ENCODE measurements at regions not wholly inside any gene's neighbourhood (a gene's known extent, or its start where the extent isn't known, plus 50 kb on each side); places are given as distances from the start of the nearest gene placed in this dataset.

- H3K27ac Mint-ChIP-seq, result no peak overlapping the region
- H3K27me3 Mint-ChIP-seq, result no peaks in the 10 kb centered on the region
- H3K4me3 Mint-ChIP-seq, result no peak overlapping the region
- peaks cover 25% of the 10 kb centered on the region for H3K4me1 Mint-ChIP-seq (ENCODE audit: low read depth)
- peaks cover 2% of the 10 kb centered on the region for H3K9me3 Mint-ChIP-seq
- no peak for DNase-seq
- H3K36me3 Mint-ChIP-seq (ENCODE audit: low read depth), result no peaks in the 10 kb centered on the region
Observed at GRCh38 chr6:22029171-22029570, 267.7 kb downstream of the PRL start.

GRCh38 chr6:22030730-22031619, 265.9 kb downstream of the PRL start:
- H3K4me3 Mint-ChIP-seq, result no peak overlapping the region
- no peaks in the 10 kb centered on the region for H3K36me3 Mint-ChIP-seq (ENCODE audit: low read depth)
- no peak for DNase-seq
- no peak overlapping the region for H3K27ac Mint-ChIP-seq
- H3K27me3 Mint-ChIP-seq, result no peaks in the 10 kb centered on the region
- peaks cover 15% of the 10 kb centered on the region for H3K4me1 Mint-ChIP-seq (ENCODE audit: low read depth)
- peaks cover 2% of the 10 kb centered on the region for H3K9me3 Mint-ChIP-seq

- Mint-ChIP-seq H3K27me3 (no peaks in the 10 kb centered on the region), H3K27ac (no peak overlapping the region)
Observed at GRCh38 chr6:22035690-22036089, 261.1 kb downstream of the PRL start.

GRCh38 chr6:22036275-22036674, 260.6 kb downstream of the PRL start:
- Mint-ChIP-seq H3K27me3 (no peaks in the 10 kb centered on the region), H3K4me1 (ENCODE audit: low read depth) (no peaks in the 10 kb centered on the region), H3K27ac (no peak overlapping the region), H3K4me3 (no peak overlapping the region), H3K36me3 (ENCODE audit: low read depth) (no peaks in the 10 kb centered on the region), H3K9me3 (peaks cover 9% of the 10 kb centered on the region)
- DNase-seq, result no peak

More at GRCh38 chr6:22035690-22036089, 261.1 kb downstream of the PRL start:
- Mint-ChIP-seq H3K4me3 (no peak overlapping the region), H3K4me1 (ENCODE audit: low read depth) (no peaks in the 10 kb centered on the region), H3K36me3 (ENCODE audit: low read depth) (no peaks in the 10 kb centered on the region), H3K9me3 (peaks cover 8% of the 10 kb centered on the region)
- no peak for DNase-seq

- H3K27me3 Mint-ChIP-seq, result no peaks in the 10 kb centered on the region
- H3K27ac Mint-ChIP-seq, result no peak overlapping the region
- no peak for DNase-seq
- H3K4me1 Mint-ChIP-seq (ENCODE audit: low read depth), result no peaks in the 10 kb centered on the region
- H3K36me3 Mint-ChIP-seq (ENCODE audit: low read depth), result no peaks in the 10 kb centered on the region
- peaks cover 9% of the 10 kb centered on the region for H3K9me3 Mint-ChIP-seq
- no peak overlapping the region for H3K4me3 Mint-ChIP-seq
Observed at GRCh38 chr6:22036699-22037098, 260.1 kb downstream of the PRL start.

GRCh38 chr6:22041797-22042480, 254.9 kb downstream of the PRL start:
- Mint-ChIP-seq H3K27me3 (no peaks in the 10 kb centered on the region), H3K4me3 (no peak overlapping the region), H3K27ac (no peak overlapping the region), H3K9me3 (peaks cover 7% of the 10 kb centered on the region), H3K4me1 (ENCODE audit: low read depth) (peaks cover 8% of the 10 kb centered on the region), H3K36me3 (ENCODE audit: low read depth) (no peaks in the 10 kb centered on the region)
- no peak for DNase-seq

DNA sequence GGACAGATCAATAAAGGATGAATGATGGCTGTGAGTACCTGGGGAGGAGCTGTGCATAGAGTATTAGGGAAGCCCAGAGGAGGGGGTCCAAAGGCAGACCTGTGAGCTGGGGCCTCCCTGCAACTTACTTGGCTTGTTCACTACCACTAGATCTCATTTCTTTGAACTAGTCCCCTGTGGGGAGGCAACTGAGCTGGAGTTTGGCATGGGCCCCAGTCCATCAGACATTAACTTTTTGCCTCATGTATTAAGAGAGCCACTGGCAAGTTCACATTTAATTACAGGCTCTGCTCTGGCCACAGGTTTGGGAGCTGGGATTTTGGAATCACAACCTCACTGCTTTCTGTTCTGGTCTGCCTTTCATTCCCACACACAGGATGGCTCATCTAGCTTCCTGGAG, 254.1 kb downstream of the PRL start:
- Mint-ChIP-seq H3K36me3 (ENCODE audit: low read depth) (no peaks in the 10 kb centered on the region), H3K27ac (no peak overlapping the region), H3K4me3 (no peak overlapping the region), H3K27me3 (no peaks in the 10 kb centered on the region), H3K4me1 (ENCODE audit: low read depth) (peaks cover 8% of the 10 kb centered on the region), H3K9me3 (peaks cover 7% of the 10 kb centered on the region)
- no peak for DNase-seq

DNA sequence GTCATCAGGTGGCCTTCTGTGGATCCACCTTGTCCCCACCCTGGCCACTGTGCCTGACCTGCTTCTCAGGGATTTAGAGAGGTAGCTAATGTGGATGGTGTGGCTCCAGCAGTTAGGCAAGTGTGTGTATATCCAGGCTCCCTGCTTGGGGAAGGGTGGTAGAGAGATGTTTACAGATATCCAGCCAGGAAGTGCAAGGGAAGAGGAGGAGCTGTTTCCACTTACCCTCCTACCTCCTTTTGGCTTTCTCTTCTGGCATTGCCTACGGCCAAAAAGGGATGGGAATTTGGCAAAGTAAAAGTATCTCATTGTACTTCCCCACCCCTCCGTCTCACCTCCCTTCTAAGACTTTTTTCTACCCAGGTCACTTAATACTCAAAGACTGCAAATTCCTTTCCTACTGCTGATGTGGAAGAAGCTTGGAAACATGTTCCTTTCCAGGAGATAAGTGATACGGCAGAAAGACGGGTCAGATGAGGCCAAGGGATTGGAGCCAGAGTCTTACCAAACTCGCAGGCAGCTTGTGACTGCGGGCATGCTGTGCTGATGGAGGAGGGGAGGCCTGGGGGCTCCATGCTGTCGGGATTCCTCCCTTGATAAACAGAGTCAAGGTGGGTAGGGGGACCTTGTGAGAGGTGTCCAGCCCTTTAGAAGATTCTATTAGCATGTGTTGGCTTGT, 253.4 kb downstream of the PRL start:
- DNase-seq, result no peak
- Mint-ChIP-seq H3K27ac (no peak overlapping the region), H3K9me3 (peaks cover 7% of the 10 kb centered on the region), H3K36me3 (ENCODE audit: low read depth) (no peaks in the 10 kb centered on the region), H3K4me1 (ENCODE audit: low read depth) (peaks cover 8% of the 10 kb centered on the region), H3K27me3 (no peaks in the 10 kb centered on the region), H3K4me3 (no peak overlapping the region)

- H3K36me3 Mint-ChIP-seq (ENCODE audit: low read depth), result no peaks in the 10 kb centered on the region
- H3K27me3 Mint-ChIP-seq, result no peaks in the 10 kb centered on the region
- H3K4me1 Mint-ChIP-seq (ENCODE audit: low read depth), result peaks cover 8% of the 10 kb centered on the region
- H3K9me3 Mint-ChIP-seq, result peaks cover 2% of the 10 kb centered on the region
- no peak for DNase-seq
- no peak overlapping the region for H3K4me3 Mint-ChIP-seq
- no peak overlapping the region for H3K27ac Mint-ChIP-seq
Observed at GRCh38 chr6:22045261-22045912, 251.4 kb downstream of the PRL start.

- no peak overlapping the region for H3K4me3 Mint-ChIP-seq
- H3K9me3 Mint-ChIP-seq, result peaks cover 2% of the 10 kb centered on the region
- H3K27me3 Mint-ChIP-seq, result no peaks in the 10 kb centered on the region
- H3K36me3 Mint-ChIP-seq (ENCODE audit: low read depth), result no peaks in the 10 kb centered on the region
- no peak for DNase-seq
- peaks cover 8% of the 10 kb centered on the region for H3K4me1 Mint-ChIP-seq (ENCODE audit: low read depth)
- H3K27ac Mint-ChIP-seq, result no peak overlapping the region
Observed at GRCh38 chr6:22049002-22049401, 247.8 kb downstream of the PRL start.

- Mint-ChIP-seq H3K27ac (no peak overlapping the region), H3K36me3 (ENCODE audit: low read depth) (no peaks in the 10 kb centered on the region), H3K27me3 (peaks cover 2% of the 10 kb centered on the region), H3K4me3 (no peak overlapping the region), H3K4me1 (ENCODE audit: low read depth) (no peaks in the 10 kb centered on the region), H3K9me3 (peaks cover 2% of the 10 kb centered on the region)
- DNase-seq, result no peak
Observed at GRCh38 chr6:22053391-22053997, 243.3 kb downstream of the PRL start.

DNA sequence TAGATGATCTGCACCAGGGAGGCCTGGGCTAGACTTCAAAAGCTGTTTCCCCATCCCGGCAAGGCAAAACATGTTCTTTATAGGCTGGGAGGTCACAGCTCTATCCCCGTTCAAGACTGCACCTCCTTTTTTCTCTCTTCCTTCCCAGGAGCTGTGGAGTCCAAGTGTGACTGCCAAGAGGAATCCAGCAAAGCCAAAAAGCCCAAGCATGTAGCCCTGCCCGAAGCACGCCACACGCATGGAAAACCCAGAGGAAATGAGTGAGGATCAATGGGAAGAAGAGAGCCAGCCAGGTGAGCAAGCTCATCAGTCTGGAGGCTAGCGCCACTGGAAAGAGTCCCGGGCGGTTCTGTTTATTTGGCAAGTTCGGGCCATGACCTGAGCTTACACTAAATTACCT, 240.4 kb downstream of the PRL start:
- Mint-ChIP-seq H3K4me3 (no peak overlapping the region), H3K27ac (no peak overlapping the region)

DNA sequence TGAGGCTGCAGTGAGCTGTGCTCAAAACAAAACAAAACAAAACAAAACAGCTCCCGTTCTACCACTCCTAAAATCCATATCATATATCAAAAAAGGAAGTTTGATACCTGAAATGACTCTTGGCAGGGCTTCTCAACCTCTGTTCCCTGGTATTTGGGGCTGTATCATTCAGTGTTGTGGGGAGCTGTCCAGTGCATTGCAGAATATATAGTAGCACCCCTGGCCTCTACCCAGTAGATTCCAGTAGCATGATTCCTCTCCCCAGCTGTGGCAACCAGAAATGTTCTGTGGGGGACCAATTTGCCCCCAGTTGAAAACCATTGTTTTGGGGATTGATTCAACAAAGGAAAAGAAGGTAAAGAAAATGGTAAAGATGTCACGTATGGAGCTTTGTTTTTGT, 238.9 kb downstream of the PRL start:
- Mint-ChIP-seq H3K27me3 (peaks cover 11% of the 10 kb centered on the region), H3K9me3 (peaks cover 4% of the 10 kb centered on the region), H3K4me3 (no peak overlapping the region), H3K36me3 (ENCODE audit: low read depth) (no peaks in the 10 kb centered on the region), H3K4me1 (ENCODE audit: low read depth) (peaks cover 17% of the 10 kb centered on the region), H3K27ac (no peak overlapping the region)
- no peak for DNase-seq

More for the DNA sequence above, 240.4 kb downstream of the PRL start:
- peaks cover 5% of the 10 kb centered on the region for H3K4me1 Mint-ChIP-seq (ENCODE audit: low read depth)
- no peak for DNase-seq
- peaks cover 5% of the 10 kb centered on the region for H3K9me3 Mint-ChIP-seq
- peaks cover 7% of the 10 kb centered on the region for H3K27me3 Mint-ChIP-seq
- H3K36me3 Mint-ChIP-seq (ENCODE audit: low read depth), result no peaks in the 10 kb centered on the region

GRCh38 chr6:22059126-22059525, 237.7 kb downstream of the PRL start:
- H3K36me3 Mint-ChIP-seq (ENCODE audit: low read depth), result no peaks in the 10 kb centered on the region
- H3K27me3 Mint-ChIP-seq, result peaks cover 11% of the 10 kb centered on the region
- peaks cover 4% of the 10 kb centered on the region for H3K9me3 Mint-ChIP-seq
- DNase-seq, result no peak
- H3K4me1 Mint-ChIP-seq (ENCODE audit: low read depth), result peaks cover 27% of the 10 kb centered on the region
- H3K27ac Mint-ChIP-seq, result no peak overlapping the region
- no peak overlapping the region for H3K4me3 Mint-ChIP-seq
